ENCODE measurements at regions not wholly inside any gene's neighbourhood (a gene's known extent, or its start where the extent isn't known, plus 50 kb on each side); places are given as distances from the start of the nearest gene placed in this dataset.

GRCh38 chr6:113301651-113302050 lies 555.5 kb upstream of the MARCKS start:
- H3K27ac ChIP-seq (ENCODE audit: low read length), result no peak overlapping the region
- no peaks in the 10 kb centered on the region for H3K27me3 ChIP-seq (ENCODE audit: insufficient read depth, low read length)
- no peaks in the 10 kb centered on the region for H3K36me3 ChIP-seq (ENCODE audit: insufficient read depth, low read depth, low read length)
- H3K9ac ChIP-seq (ENCODE audit: low read depth, low read length), result no peak overlapping the region
- no peaks in the 10 kb centered on the region for H3K4me1 ChIP-seq (ENCODE audit: insufficient read depth, low read length)
- H3K9me3 ChIP-seq (ENCODE audit: insufficient read depth, low read depth, low read length), result no peaks in the 10 kb centered on the region
- no peak overlapping the region for H3K4me3 ChIP-seq (ENCODE audit: low read length)

- Histone ChIP-seq H3K9me3 (ENCODE audit: insufficient read depth, low read depth, low read length) (no peaks in the 10 kb centered on the region), H3K36me3 (ENCODE audit: insufficient read depth, low read depth, low read length) (no peaks in the 10 kb centered on the region), H3K4me3 (ENCODE audit: low read length) (no peak overlapping the region), H3K27me3 (ENCODE audit: insufficient read depth, low read length) (no peaks in the 10 kb centered on the region), H3K27ac (ENCODE audit: low read length) (no peak overlapping the region), H3K4me1 (ENCODE audit: insufficient read depth, low read length) (no peaks in the 10 kb centered on the region), H3K9ac (ENCODE audit: low read depth, low read length) (no peak overlapping the region)
Measured at GRCh38 chr6:113304116-113304515, 553.0 kb upstream of the MARCKS start.

GRCh38 chr6:113306552-113307145 lies 550.5 kb upstream of the MARCKS start:
- Histone ChIP-seq H3K9me3 (ENCODE audit: insufficient read depth, low read depth, low read length) (no peaks in the 10 kb centered on the region), H3K9ac (ENCODE audit: low read depth, low read length) (no peak overlapping the region), H3K4me1 (ENCODE audit: insufficient read depth, low read length) (no peaks in the 10 kb centered on the region), H3K27me3 (ENCODE audit: insufficient read depth, low read length) (no peaks in the 10 kb centered on the region), H3K4me3 (ENCODE audit: low read length) (no peak overlapping the region), H3K36me3 (ENCODE audit: insufficient read depth, low read depth, low read length) (no peaks in the 10 kb centered on the region), H3K27ac (ENCODE audit: low read length) (no peak overlapping the region)

- H3K4me3 ChIP-seq (ENCODE audit: low read length), result no peak overlapping the region
- H3K9ac ChIP-seq (ENCODE audit: low read depth, low read length), result no peak overlapping the region
Measured at GRCh38 chr6:113308266-113308665, 548.9 kb upstream of the MARCKS start.

GRCh38 chr6:113313841-113314240 lies 543.3 kb upstream of the MARCKS start:
- Histone ChIP-seq H3K4me1 (ENCODE audit: insufficient read depth, low read length) (no peaks in the 10 kb centered on the region), H3K9ac (ENCODE audit: low read depth, low read length) (no peak overlapping the region), H3K27ac (ENCODE audit: low read length) (no peak overlapping the region), H3K36me3 (ENCODE audit: insufficient read depth, low read depth, low read length) (no peaks in the 10 kb centered on the region), H3K27me3 (ENCODE audit: insufficient read depth, low read length) (no peaks in the 10 kb centered on the region), H3K4me3 (ENCODE audit: low read length) (no peak overlapping the region), H3K9me3 (ENCODE audit: insufficient read depth, low read depth, low read length) (no peaks in the 10 kb centered on the region)

More at GRCh38 chr6:113308266-113308665, 548.9 kb upstream of the MARCKS start:
- H3K27ac ChIP-seq (ENCODE audit: low read length), result no peak overlapping the region
- no peaks in the 10 kb centered on the region for H3K36me3 ChIP-seq (ENCODE audit: insufficient read depth, low read depth, low read length)
- no peaks in the 10 kb centered on the region for H3K4me1 ChIP-seq (ENCODE audit: insufficient read depth, low read length)
- H3K27me3 ChIP-seq (ENCODE audit: insufficient read depth, low read length), result no peaks in the 10 kb centered on the region
- H3K9me3 ChIP-seq (ENCODE audit: insufficient read depth, low read depth, low read length), result no peaks in the 10 kb centered on the region

- no peaks in the 10 kb centered on the region for H3K9me3 ChIP-seq (ENCODE audit: insufficient read depth, low read depth, low read length)
- H3K4me3 ChIP-seq (ENCODE audit: low read length), result no peak overlapping the region
- H3K36me3 ChIP-seq (ENCODE audit: insufficient read depth, low read depth, low read length), result no peaks in the 10 kb centered on the region
- no peak overlapping the region for H3K9ac ChIP-seq (ENCODE audit: low read depth, low read length)
- H3K27ac ChIP-seq (ENCODE audit: low read length), result no peak overlapping the region
- H3K27me3 ChIP-seq (ENCODE audit: insufficient read depth, low read length), result no peaks in the 10 kb centered on the region
- no peaks in the 10 kb centered on the region for H3K4me1 ChIP-seq (ENCODE audit: insufficient read depth, low read length)
Measured at GRCh38 chr6:113315165-113315564, 542.0 kb upstream of the MARCKS start.

GRCh38 chr6:113315879-113316278 lies 541.3 kb upstream of the MARCKS start:
- H3K27ac ChIP-seq (ENCODE audit: low read length), result no peak overlapping the region
- H3K9me3 ChIP-seq (ENCODE audit: insufficient read depth, low read depth, low read length), result no peaks in the 10 kb centered on the region
- H3K4me3 ChIP-seq (ENCODE audit: low read length), result no peak overlapping the region
- no peaks in the 10 kb centered on the region for H3K27me3 ChIP-seq (ENCODE audit: insufficient read depth, low read length)
- no peak overlapping the region for H3K9ac ChIP-seq (ENCODE audit: low read depth, low read length)
- H3K36me3 ChIP-seq (ENCODE audit: insufficient read depth, low read depth, low read length), result no peaks in the 10 kb centered on the region
- no peaks in the 10 kb centered on the region for H3K4me1 ChIP-seq (ENCODE audit: insufficient read depth, low read length)

GRCh38 chr6:113317442-113317841 lies 539.7 kb upstream of the MARCKS start:
- Histone ChIP-seq H3K27ac (ENCODE audit: low read length) (no peak overlapping the region), H3K4me3 (ENCODE audit: low read length) (no peak overlapping the region), H3K4me1 (ENCODE audit: insufficient read depth, low read length) (no peaks in the 10 kb centered on the region), H3K27me3 (ENCODE audit: insufficient read depth, low read length) (no peaks in the 10 kb centered on the region), H3K9ac (ENCODE audit: low read depth, low read length) (no peak overlapping the region), H3K36me3 (ENCODE audit: insufficient read depth, low read depth, low read length) (no peaks in the 10 kb centered on the region), H3K9me3 (ENCODE audit: insufficient read depth, low read depth, low read length) (no peaks in the 10 kb centered on the region)

GRCh38 chr6:113317891-113318574 lies 539.1 kb upstream of the MARCKS start:
- Histone ChIP-seq H3K36me3 (ENCODE audit: insufficient read depth, low read depth, low read length) (no peaks in the 10 kb centered on the region), H3K9me3 (ENCODE audit: insufficient read depth, low read depth, low read length) (no peaks in the 10 kb centered on the region), H3K9ac (ENCODE audit: low read depth, low read length) (no peak overlapping the region), H3K27me3 (ENCODE audit: insufficient read depth, low read length) (no peaks in the 10 kb centered on the region), H3K4me1 (ENCODE audit: insufficient read depth, low read length) (no peaks in the 10 kb centered on the region), H3K27ac (ENCODE audit: low read length) (no peak overlapping the region), H3K4me3 (ENCODE audit: low read length) (no peak overlapping the region)

- Histone ChIP-seq H3K9me3 (ENCODE audit: insufficient read depth, low read depth, low read length) (no peaks in the 10 kb centered on the region), H3K9ac (ENCODE audit: low read depth, low read length) (no peak overlapping the region), H3K4me3 (ENCODE audit: low read length) (no peak overlapping the region), H3K27me3 (ENCODE audit: insufficient read depth, low read length) (no peaks in the 10 kb centered on the region), H3K36me3 (ENCODE audit: insufficient read depth, low read depth, low read length) (no peaks in the 10 kb centered on the region), H3K4me1 (ENCODE audit: insufficient read depth, low read length) (no peaks in the 10 kb centered on the region), H3K27ac (ENCODE audit: low read length) (no peak overlapping the region)
Measured at GRCh38 chr6:113318575-113318917, 538.6 kb upstream of the MARCKS start.

GRCh38 chr6:113320653-113321052 lies 536.5 kb upstream of the MARCKS start:
- no peaks in the 10 kb centered on the region for H3K9me3 ChIP-seq (ENCODE audit: insufficient read depth, low read depth, low read length)
- H3K4me1 ChIP-seq (ENCODE audit: insufficient read depth, low read length), result no peaks in the 10 kb centered on the region
- H3K9ac ChIP-seq (ENCODE audit: low read depth, low read length), result no peak overlapping the region
- no peak overlapping the region for H3K27ac ChIP-seq (ENCODE audit: low read length)
- H3K36me3 ChIP-seq (ENCODE audit: insufficient read depth, low read depth, low read length), result no peaks in the 10 kb centered on the region
- H3K4me3 ChIP-seq (ENCODE audit: low read length), result no peak overlapping the region
- H3K27me3 ChIP-seq (ENCODE audit: insufficient read depth, low read length), result no peaks in the 10 kb centered on the region

- Histone ChIP-seq H3K36me3 (ENCODE audit: insufficient read depth, low read depth, low read length) (no peaks in the 10 kb centered on the region), H3K9me3 (ENCODE audit: insufficient read depth, low read depth, low read length) (no peaks in the 10 kb centered on the region), H3K4me1 (ENCODE audit: insufficient read depth, low read length) (no peaks in the 10 kb centered on the region), H3K9ac (ENCODE audit: low read depth, low read length) (no peak overlapping the region), H3K27ac (ENCODE audit: low read length) (no peak overlapping the region), H3K4me3 (ENCODE audit: low read length) (no peak overlapping the region), H3K27me3 (ENCODE audit: insufficient read depth, low read length) (no peaks in the 10 kb centered on the region)
Measured at GRCh38 chr6:113326781-113327180, 530.4 kb upstream of the MARCKS start.

Data from iPS-20b (cell line).